H9 (cell line): ENCODE measurements at regions not wholly inside any gene's neighbourhood (a gene's known extent, or its start where the extent isn't known, plus 50 kb on each side); places are given as distances from the start of the nearest gene placed in this dataset.

Source experiments
- DNase-seq: peaks from one replicate; pipeline ENCODE4 v3.0.0-alpha.2; 2017
- H2AFZ ChIP-seq: one replicate; pipeline ENCODE4 v1.6.1; 2013; ENCODE audit warnings: mild to moderate bottlenecking, low read length, control low read depth, moderate library complexity
- H2AK5ac ChIP-seq: 2 replicates; pipeline ENCODE4 v1.6.1; 2013; ENCODE audit warnings: low read length, control low read depth, mixed read lengths; ENCODE audit not compliant: insufficient read length
- H2BK120ac ChIP-seq: one replicate; pipeline ENCODE4 v1.6.1; 2013; ENCODE audit warnings: low read depth, mild to moderate bottlenecking, low read length, control low read depth, inconsistent platforms; ENCODE audit not compliant: poor library complexity, severe bottlenecking
- H2BK12ac ChIP-seq: 2 replicates; pipeline ENCODE4 v1.6.1; 2013; ENCODE audit warnings: low read length, control low read depth, mixed read lengths, low read depth; ENCODE audit not compliant: insufficient read length
- H2BK15ac ChIP-seq: 2 replicates; pipeline ENCODE4 v1.6.1; 2013; ENCODE audit warnings: low read depth, low read length, control low read depth
- H2BK20ac ChIP-seq: one replicate; pipeline ENCODE4 v1.6.1; 2013; ENCODE audit warnings: low read depth, mild to moderate bottlenecking, low read length, control low read depth, inconsistent platforms; ENCODE audit not compliant: poor library complexity, severe bottlenecking
- H2BK5ac ChIP-seq: 2 replicates; pipeline ENCODE4 v1.6.1; 2013; ENCODE audit warnings: low read length, control low read depth, mixed read lengths; ENCODE audit not compliant: insufficient read length
- H3K14ac ChIP-seq: 2 replicates; pipeline ENCODE4 v1.6.1; 2013; ENCODE audit warnings: low read length, control low read depth; ENCODE audit not compliant: insufficient read depth
- H3K18ac ChIP-seq: 2 replicates; pipeline ENCODE4 v1.6.1; 2013; ENCODE audit warnings: low read depth, mild to moderate bottlenecking, mixed read lengths, low read length, control low read depth; ENCODE audit not compliant: insufficient read length
- H3K23ac ChIP-seq: 2 replicates; pipeline ENCODE4 v1.6.1; 2013; ENCODE audit warnings: low read length, control low read depth, mixed read lengths, low read depth; ENCODE audit not compliant: insufficient read length
- H3K23me2 ChIP-seq: 2 replicates; pipeline ENCODE4 v1.6.1; 2013; ENCODE audit warnings: low read depth, mild to moderate bottlenecking, mixed read lengths, low read length, control low read depth; ENCODE audit not compliant: insufficient read length, poor library complexity, severe bottlenecking
- H3K27ac ChIP-seq: 2 replicates; pipeline ENCODE4 v1.5.1; 2013; ENCODE audit warnings: low read length, control low read depth, mixed read lengths, low read depth; ENCODE audit not compliant: insufficient read length
- H3K27me3 ChIP-seq: 2 replicates; pipeline ENCODE4 v1.6.1; 2013; ENCODE audit warnings: low read length, control low read depth, inconsistent platforms; ENCODE audit not compliant: insufficient read depth
- H3K4ac ChIP-seq: 2 replicates; pipeline ENCODE4 v1.6.1; 2013; ENCODE audit warnings: low read depth, mild to moderate bottlenecking, control low read depth, inconsistent platforms, low read length, moderate library complexity
- H3K4me1 ChIP-seq: 2 replicates; pipeline ENCODE4 v1.6.1; 2013; ENCODE audit warnings: low read length, control low read depth, inconsistent platforms; ENCODE audit not compliant: insufficient read depth
- H3K4me2 ChIP-seq: 2 replicates; pipeline ENCODE4 v1.6.1; 2013; ENCODE audit warnings: low read length, control low read depth, mixed read lengths; ENCODE audit not compliant: insufficient read length, insufficient read depth
- H3K56ac ChIP-seq: 2 replicates; pipeline ENCODE4 v1.6.1; 2013; ENCODE audit warnings: low read depth, mild to moderate bottlenecking, mixed read lengths, low read length, control low read depth; ENCODE audit not compliant: insufficient read length
- H3K79me1 ChIP-seq: 2 replicates; pipeline ENCODE4 v1.6.1; 2013; ENCODE audit warnings: low read depth, mild to moderate bottlenecking, moderate library complexity, low read length, control low read depth, inconsistent platforms; ENCODE audit not compliant: insufficient read depth, poor library complexity, severe bottlenecking
- H3K79me2 ChIP-seq: 2 replicates; pipeline ENCODE4 v1.6.1; 2013; ENCODE audit warnings: low read length, control low read depth, inconsistent platforms; ENCODE audit not compliant: insufficient read depth
- H3K9ac ChIP-seq: 2 replicates; pipeline ENCODE4 v1.6.1; 2013; ENCODE audit warnings: low read length, control low read depth, mixed read lengths; ENCODE audit not compliant: insufficient read length; ENCODE audit errors: extremely low read depth
- H3K9me3 ChIP-seq: one replicate; pipeline ENCODE4 v1.6.1; 2013; ENCODE audit warnings: low read depth, low read length, inconsistent platforms; ENCODE audit not compliant: control insufficient read depth
- H3T11ph ChIP-seq: one replicate; pipeline ENCODE4 v1.6.1; 2013; ENCODE audit warnings: mild to moderate bottlenecking, low read length, control low read depth, inconsistent platforms
- H4K20me1 ChIP-seq: one replicate; pipeline ENCODE4 v1.6.1; 2013; ENCODE audit not compliant: control insufficient read depth, insufficient read length, insufficient read depth
- H4K5ac ChIP-seq: 2 replicates; pipeline ENCODE4 v1.6.1; 2013; ENCODE audit warnings: low read depth, mild to moderate bottlenecking, mixed read lengths, low read length, control low read depth; ENCODE audit not compliant: insufficient read length
- H4K8ac ChIP-seq: replicated peaks from 2 replicates; pipeline ENCODE4 v1.6.1; 2013; ENCODE audit warnings: low read length, control low read depth, mixed read lengths, low read depth; ENCODE audit not compliant: insufficient read length
- H4K91ac ChIP-seq: 2 replicates; pipeline ENCODE4 v1.6.1; 2013; ENCODE audit warnings: low read depth, mild to moderate bottlenecking, moderate library complexity, mixed read lengths, low read length, control low read depth; ENCODE audit not compliant: insufficient read length
- H3K27ac Mint-ChIP-seq, 3 experiments: 2 replicates in 2 of 3; 3 replicates in 1 of 3; pipeline ENCODE4 v1.8.0; 2020 to 2021; ENCODE audit warnings: mixed read lengths in 3 of 3, mild to moderate bottlenecking in 1 of 3, moderate library complexity in 1 of 3
- H3K27me3 Mint-ChIP-seq: 2 replicates; pipeline ENCODE4 v1.8.0; 2021; ENCODE audit warnings: low read depth, mild to moderate bottlenecking, moderate library complexity, mixed read lengths
- H3K36me3 Mint-ChIP-seq, 3 experiments: 2 replicates in 2 of 3; 3 replicates in 1 of 3; pipeline ENCODE4 v1.8.0; 2020 to 2021; ENCODE audit warnings: low read depth in 3 of 3, mixed read lengths in 3 of 3; ENCODE audit not compliant: insufficient read depth in 1 of 3
- H3K4me1 Mint-ChIP-seq, 2 experiments: 2 replicates each; pipeline ENCODE4 v1.8.0; 2020; ENCODE audit warnings: mixed read lengths in 2 of 2
- H3K4me3 Mint-ChIP-seq, 2 experiments: 2 replicates in 1 of 2; 3 replicates in 1 of 2; pipeline ENCODE4 v1.8.0; 2020 to 2021; ENCODE audit warnings: mild to moderate bottlenecking in 2 of 2, mixed read lengths in 2 of 2, moderate library complexity in 1 of 2
- H3K9me3 Mint-ChIP-seq, 2 experiments: 2 replicates in 1 of 2; 3 replicates in 1 of 2; pipeline ENCODE4 v1.8.0; 2020; ENCODE audit warnings: mild to moderate bottlenecking in 2 of 2, mixed read lengths in 2 of 2, moderate library complexity in 1 of 2
- CTCF ChIP-seq: fragments of 200-600 bp; sonication (generic); conservative IDR thresholded peaks from 3 replicates; pipeline ENCODE4 v1.8.0; 2021; ENCODE audit warnings: antibody characterized with exemption, mild to moderate bottlenecking
- WGBS: extraction: QIAGEN DNeasy Blood & Tissue Kit; methylation state at CpG from one replicate; pipeline ENCODE4 v1.1.7; 2013; ENCODE audit warnings: missing lambda C conversion rate, low lambda C conversion rate, mixed read lengths; ENCODE audit not compliant: insufficient read length; ENCODE audit errors: extremely low coverage; 5-methylcytosine and 5-hydroxymethylcytosine counted together

GRCh38 chr12:93223440-93224426, 154.0 kb upstream of the NUDT4 start:
- no peak overlapping the region for H3K4me2 ChIP-seq
- no peak overlapping the region for H4K91ac ChIP-seq
- H3T11ph ChIP-seq = no peak overlapping the region
- no peaks in the 10 kb centered on the region for H3K27me3 Mint-ChIP-seq
- no peak overlapping the region for H3K23ac ChIP-seq
- no peak overlapping the region for H2BK12ac ChIP-seq
- no peaks in the 10 kb centered on the region for H3K79me2 ChIP-seq
- no peaks in the 10 kb centered on the region for H3K23me2 ChIP-seq
- peaks cover 3 to 20% (median 4%) of the 10 kb centered on the region in 3 experiments; a peak in 5 of 7 replicates for H3K36me3 Mint-ChIP-seq
- H2BK15ac ChIP-seq = no peak overlapping the region
- H3K18ac ChIP-seq = no peak overlapping the region
- H3K56ac ChIP-seq = no peak overlapping the region
- no peak overlapping the region for H3K14ac ChIP-seq
- H3K27ac Mint-ChIP-seq = no peak overlapping the region; a peak in 1 of 7 replicates
- no peak overlapping the region for H4K5ac ChIP-seq
- H3K9ac ChIP-seq = no peak overlapping the region
- no peaks in the 10 kb centered on the region for H3K27me3 ChIP-seq
- H2AK5ac ChIP-seq = no peak overlapping the region
- H2BK20ac ChIP-seq = no peak overlapping the region
- no CpG with 5 or more reads among the region's 5 CpGs for WGBS
- TF ChIP-seq CTCF = no peak
- no peak overlapping the region for H3K27ac ChIP-seq
- DNase-seq = no peak
- no peak overlapping the region for H3K4me3 Mint-ChIP-seq
- no peaks in the 10 kb centered on the region for H3K9me3 ChIP-seq
- H4K8ac ChIP-seq = no peak overlapping the region
- peaks cover 13 to 17% of the 10 kb centered on the region in 2 experiments for H3K4me1 Mint-ChIP-seq
- H3K4ac ChIP-seq = no peak overlapping the region
- H3K4me1 ChIP-seq = no peaks in the 10 kb centered on the region; the same call in 1 of the 2 replicates
- H3K79me1 ChIP-seq = no peaks in the 10 kb centered on the region
- peaks cover 12 to 17% of the 10 kb centered on the region in 2 experiments for H3K9me3 Mint-ChIP-seq
- H2BK5ac ChIP-seq = no peak overlapping the region
- no peak overlapping the region for H2AFZ ChIP-seq
- H2BK120ac ChIP-seq = no peak overlapping the region
- no peaks in the 10 kb centered on the region for H4K20me1 ChIP-seq
